ENCODE measurements at regions not wholly inside any gene's neighbourhood (a gene's known extent, or its start where the extent isn't known, plus 50 kb on each side); places are given as distances from the start of the nearest gene placed in this dataset.

GRCh38 chr13:97583907-97584497 is 150.0 kb downstream of the RAP2A start (continued):
- TF ChIP-seq REST (IDR thresholded peaks at IDR 0.05) = no peak

DNA sequence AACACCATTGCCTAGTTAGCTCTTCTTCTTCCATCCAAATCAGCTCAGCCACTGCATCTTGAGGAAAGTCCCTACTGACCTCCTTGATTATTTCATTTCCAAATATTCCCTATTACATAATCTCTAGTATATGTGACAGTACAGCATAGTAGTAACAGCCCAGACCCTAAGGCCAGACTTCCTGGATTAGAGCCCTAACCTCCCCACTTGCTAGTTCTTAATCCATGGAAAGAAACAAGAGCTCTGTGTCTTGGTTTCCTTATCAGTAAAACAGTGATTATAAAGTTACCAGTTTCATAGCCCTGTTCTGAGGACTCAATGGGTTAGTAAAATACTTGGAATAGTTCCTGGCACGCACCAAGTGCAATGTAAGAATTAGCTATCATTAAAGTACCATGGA is 153.0 kb downstream of the RAP2A start:
- no peak for TF ChIP-seq ZC3H11A (IDR thresholded peaks at IDR 0.05)
- TF ChIP-seq REST (IDR thresholded peaks at IDR 0.05) = no peak
- TF ChIP-seq HOXB5 (CRISPR knock-in tag; IDR thresholded peaks at IDR 0.05) = no peak
- no peak for TF ChIP-seq EHF (CRISPR knock-in tag; IDR thresholded peaks at IDR 0.05)
- no peak for TF ChIP-seq NFE2L2 (conservative IDR thresholded peaks at IDR 0.05; ENCODE audit: low read length)
- TF ChIP-seq JUN (IDR thresholded peaks at IDR 0.05) = no peak
- TF ChIP-seq FOSB (CRISPR knock-in tag; IDR thresholded peaks at IDR 0.05) = no peak
- TF ChIP-seq TFCP2L1 (CRISPR knock-in tag; IDR thresholded peaks at IDR 0.05) = no peak
- TF ChIP-seq, protein P1, sequence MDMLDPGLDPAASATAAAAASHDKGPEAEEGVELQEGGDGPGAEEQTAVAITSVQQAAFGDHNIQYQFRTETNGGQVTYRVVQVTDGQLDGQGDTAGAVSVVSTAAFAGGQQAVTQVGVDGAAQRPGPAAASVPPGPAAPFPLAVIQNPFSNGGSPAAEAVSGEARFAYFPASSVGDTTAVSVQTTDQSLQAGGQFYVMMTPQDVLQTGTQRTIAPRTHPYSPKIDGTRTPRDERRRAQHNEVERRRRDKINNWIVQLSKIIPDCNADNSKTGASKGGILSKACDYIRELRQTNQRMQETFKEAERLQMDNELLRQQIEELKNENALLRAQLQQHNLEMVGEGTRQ (IDR thresholded peaks at IDR 0.05) = no peak
- TF ChIP-seq, protein P2, sequence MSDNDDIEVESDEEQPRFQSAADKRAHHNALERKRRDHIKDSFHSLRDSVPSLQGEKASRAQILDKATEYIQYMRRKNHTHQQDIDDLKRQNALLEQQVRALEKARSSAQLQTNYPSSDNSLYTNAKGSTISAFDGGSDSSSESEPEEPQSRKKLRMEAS (IDR thresholded peaks at IDR 0.05) = no peak
- no peak for TF ChIP-seq HDAC2 (IDR thresholded peaks at IDR 0.05)
- TF ChIP-seq ZNF302 (CRISPR knock-in tag; IDR thresholded peaks at IDR 0.05) = no peak
- TF ChIP-seq EP300 (IDR thresholded peaks at IDR 0.05) = no peak
- TF ChIP-seq TP53 (CRISPR knock-in tag; IDR thresholded peaks at IDR 0.05) = no peak
- TF ChIP-seq RFX5 (IDR thresholded peaks at IDR 0.05) = no peak
- no peak for TF ChIP-seq CHD4 (IDR thresholded peaks at IDR 0.05; ENCODE audit: borderline replicate concordance)
- Histone ChIP-seq H3K27ac (no peak overlapping the region), H3K4me2 (no peak overlapping the region), H3K4me1 (no peaks in the 10 kb centered on the region), H3K9me3 (no peaks in the 10 kb centered on the region), H3K4me3 (no peak overlapping the region)
- POLR2A ChIA-PET = no interaction called here
- CTCF ChIA-PET = no interaction called here
- FAIRE-seq (no peak), DNase-seq (ENCODE audit: low read depth in 1 of 2, low spot score in 1 of 2) (no peak), ATAC-seq (no peak)
- WGBS (ENCODE audit: missing lambda C conversion rate) = 32% methylated on average over 1 of the region's 1 CpG

DNA sequence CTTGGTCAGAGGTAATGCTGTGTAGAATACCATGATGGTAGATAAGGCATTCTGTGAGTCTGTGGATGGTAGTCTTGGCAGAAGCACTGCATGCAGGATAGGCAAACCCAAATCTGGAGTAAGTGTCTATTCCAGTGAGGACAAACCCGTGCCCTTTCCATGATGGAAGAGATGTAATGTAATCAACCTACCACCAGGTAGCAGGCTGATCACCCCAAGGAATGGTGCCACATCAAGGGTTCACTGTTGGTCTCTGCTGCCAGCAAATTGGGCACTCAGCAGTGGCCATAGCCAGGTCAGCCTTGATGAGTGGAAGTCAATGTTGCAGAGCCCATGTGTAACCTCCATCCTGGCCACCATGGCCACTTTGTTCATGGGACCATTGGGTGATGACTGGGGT is 155.0 kb downstream of the RAP2A start:
- Histone ChIP-seq H3K27ac (no peak overlapping the region), H3K4me1 (no peaks in the 10 kb centered on the region), H3K9me3 (no peaks in the 10 kb centered on the region), H3K4me2 (no peak overlapping the region), H3K4me3 (no peak overlapping the region)
- ChIA-PET CTCF (no interaction called here), POLR2A (no interaction called here)
- ATAC-seq (no peak), FAIRE-seq (no peak), DNase-seq (ENCODE audit: low read depth in 1 of 2, low spot score in 1 of 2) (no peak)
- TF ChIP-seq, protein P3, sequence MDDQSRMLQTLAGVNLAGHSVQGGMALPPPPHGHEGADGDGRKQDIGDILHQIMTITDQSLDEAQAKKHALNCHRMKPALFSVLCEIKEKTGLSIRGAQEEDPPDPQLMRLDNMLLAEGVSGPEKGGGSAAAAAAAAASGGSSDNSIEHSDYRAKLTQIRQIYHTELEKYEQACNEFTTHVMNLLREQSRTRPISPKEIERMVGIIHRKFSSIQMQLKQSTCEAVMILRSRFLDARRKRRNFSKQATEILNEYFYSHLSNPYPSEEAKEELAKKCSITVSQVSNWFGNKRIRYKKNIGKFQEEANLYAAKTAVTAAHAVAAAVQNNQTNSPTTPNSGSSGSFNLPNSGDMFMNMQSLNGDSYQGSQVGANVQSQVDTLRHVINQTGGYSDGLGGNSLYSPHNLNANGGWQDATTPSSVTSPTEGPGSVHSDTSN (IDR thresholded peaks at IDR 0.05) = no peak
- TF ChIP-seq JUNB (IDR thresholded peaks at IDR 0.05) (no peak), CBX2 (IDR thresholded peaks at IDR 0.05; ENCODE audit: borderline replicate concordance, low read depth) (no peak), RNF2 (IDR thresholded peaks at IDR 0.05; ENCODE audit: borderline replicate concordance, low read depth) (no peak), MAFK (IDR thresholded peaks at IDR 0.05; ENCODE audit: partially characterized antibody) (no peak), CHD2 (IDR thresholded peaks at IDR 0.05; ENCODE audit: low read length, partially characterized antibody) (no peak), RAD21 (conservative IDR thresholded peaks at IDR 0.05 in 1 of 2, IDR thresholded peaks at IDR 0.05 in 1 of 2) (peak in 1 of 2 experiments; percentile 17; a peak in 2 of 5 replicates), NR3C1 (IDR thresholded peaks at IDR 0.05) (no peak)
- 0% methylated on average over 1 of the region's 1 CpG for WGBS (ENCODE audit: missing lambda C conversion rate)

Data from A549 (cell line).